ENCODE measurements at regions not wholly inside any gene's neighbourhood (a gene's known extent, or its start where the extent isn't known, plus 50 kb on each side); places are given as distances from the start of the nearest gene placed in this dataset.

DNA sequence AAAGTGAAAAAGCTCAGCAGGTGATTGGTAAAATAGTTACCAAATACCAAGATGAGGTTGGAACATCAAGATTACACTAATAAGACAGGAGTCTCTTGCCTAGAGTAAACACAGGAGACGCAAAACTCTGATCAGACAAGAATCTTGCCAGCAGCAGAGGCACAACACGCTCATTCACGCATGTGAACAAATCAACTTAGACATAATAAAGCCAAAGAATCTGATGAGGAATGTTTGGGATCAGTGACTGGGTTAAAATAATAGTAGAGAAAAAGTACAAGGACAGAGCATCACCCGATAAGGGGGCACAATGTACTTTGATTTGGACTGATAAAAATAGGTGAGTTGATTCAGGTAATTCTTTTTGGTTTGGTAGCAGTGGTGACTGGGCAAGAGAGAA, 159.5 kb upstream of the GRIP1 start:
- TF ChIP-seq, protein P1, sequence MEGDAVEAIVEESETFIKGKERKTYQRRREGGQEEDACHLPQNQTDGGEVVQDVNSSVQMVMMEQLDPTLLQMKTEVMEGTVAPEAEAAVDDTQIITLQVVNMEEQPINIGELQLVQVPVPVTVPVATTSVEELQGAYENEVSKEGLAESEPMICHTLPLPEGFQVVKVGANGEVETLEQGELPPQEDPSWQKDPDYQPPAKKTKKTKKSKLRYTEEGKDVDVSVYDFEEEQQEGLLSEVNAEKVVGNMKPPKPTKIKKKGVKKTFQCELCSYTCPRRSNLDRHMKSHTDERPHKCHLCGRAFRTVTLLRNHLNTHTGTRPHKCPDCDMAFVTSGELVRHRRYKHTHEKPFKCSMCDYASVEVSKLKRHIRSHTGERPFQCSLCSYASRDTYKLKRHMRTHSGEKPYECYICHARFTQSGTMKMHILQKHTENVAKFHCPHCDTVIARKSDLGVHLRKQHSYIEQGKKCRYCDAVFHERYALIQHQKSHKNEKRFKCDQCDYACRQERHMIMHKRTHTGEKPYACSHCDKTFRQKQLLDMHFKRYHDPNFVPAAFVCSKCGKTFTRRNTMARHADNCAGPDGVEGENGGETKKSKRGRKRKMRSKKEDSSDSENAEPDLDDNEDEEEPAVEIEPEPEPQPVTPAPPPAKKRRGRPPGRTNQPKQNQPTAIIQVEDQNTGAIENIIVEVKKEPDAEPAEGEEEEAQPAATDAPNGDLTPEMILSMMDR (IDR thresholded peaks at IDR 0.05), result no peak
- Mint-ChIP-seq H3K36me3 (no peaks in the 10 kb centered on the region), H3K9me3 (peaks cover 0 to 2% of the 10 kb centered on the region in 2 donors), H3K27ac (no peak overlapping the region), H3K27me3 (ENCODE audit: low read depth in 2 of 2) (no peaks in the 10 kb centered on the region), H3K4me1 (peaks cover 2% of the 10 kb centered on the region in 2 donors), H3K4me3 (no peak overlapping the region)
- no peak for DNase-seq
- Histone ChIP-seq H3K9me3 (ENCODE audit: control insufficient read depth, insufficient read depth, low read length) (no peaks in the 10 kb centered on the region), H3K27me3 (ENCODE audit: control insufficient read depth, insufficient read depth, low read length) (no peaks in the 10 kb centered on the region), H3K4me1 (ENCODE audit: control insufficient read depth, insufficient read depth, low read length) (no peaks in the 10 kb centered on the region), H3K4me3 (ENCODE audit: low read length) (no peak overlapping the region), H3K27ac (ENCODE audit: low read length) (no peak overlapping the region), H3K36me3 (ENCODE audit: control insufficient read depth, insufficient read depth, low read length) (no peaks in the 10 kb centered on the region)
- intact Hi-C loops (cut with micrococcal nuclease), result no loop called here
- no peak for ATAC-seq
- WGBS (ENCODE audit: insufficient coverage), result 95% methylated on average over 2 of the region's 4 CpGs

DNA sequence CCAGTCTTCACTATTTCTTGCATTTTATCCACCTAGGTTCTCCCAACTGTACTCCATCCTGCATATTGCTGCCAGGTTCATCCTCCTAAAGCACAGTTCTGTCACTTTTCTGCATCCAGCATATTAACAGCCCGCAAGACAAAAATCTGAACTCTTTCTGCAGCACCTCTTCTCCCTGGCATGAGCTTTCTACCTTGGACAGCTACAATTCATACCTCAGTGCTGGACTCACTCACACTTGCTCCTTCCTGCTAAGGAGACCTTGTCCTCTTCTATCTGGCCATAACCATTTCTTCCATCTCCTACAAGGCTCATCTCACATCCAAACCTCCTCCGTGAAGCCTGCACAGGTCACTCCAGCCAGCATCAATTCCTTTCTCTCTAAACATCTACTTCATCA, 170.1 kb upstream of the GRIP1 start:
- WGBS (ENCODE audit: insufficient coverage), result 97% methylated on average over 2 of the region's 2 CpGs
- no peak overlapping the region for H3K4me3 Mint-ChIP-seq
- no peak for DNase-seq
- TF ChIP-seq, protein P1 (IDR thresholded peaks at IDR 0.05), result no peak
- no peaks in the 10 kb centered on the region for H3K4me1 ChIP-seq (ENCODE audit: control insufficient read depth, insufficient read depth, low read length)
- no peaks in the 10 kb centered on the region for H3K36me3 ChIP-seq (ENCODE audit: control insufficient read depth, insufficient read depth, low read length)
- no peaks in the 10 kb centered on the region for H3K9me3 Mint-ChIP-seq
- intact Hi-C loops (cut with micrococcal nuclease), result no loop called here
- H3K4me1 Mint-ChIP-seq, result no peaks in the 10 kb centered on the region
- ATAC-seq, result no peak
- H3K27me3 ChIP-seq (ENCODE audit: control insufficient read depth, insufficient read depth, low read length), result no peaks in the 10 kb centered on the region
- no peak overlapping the region for H3K27ac ChIP-seq (ENCODE audit: low read length)
- H3K27ac Mint-ChIP-seq, result no peak overlapping the region
- H3K27me3 Mint-ChIP-seq (ENCODE audit: low read depth in 2 of 2), result no peaks in the 10 kb centered on the region
- H3K4me3 ChIP-seq (ENCODE audit: low read length), result no peak overlapping the region
- H3K9me3 ChIP-seq (ENCODE audit: control insufficient read depth, insufficient read depth, low read length), result no peaks in the 10 kb centered on the region
- H3K36me3 Mint-ChIP-seq, result no peaks in the 10 kb centered on the region

DNA sequence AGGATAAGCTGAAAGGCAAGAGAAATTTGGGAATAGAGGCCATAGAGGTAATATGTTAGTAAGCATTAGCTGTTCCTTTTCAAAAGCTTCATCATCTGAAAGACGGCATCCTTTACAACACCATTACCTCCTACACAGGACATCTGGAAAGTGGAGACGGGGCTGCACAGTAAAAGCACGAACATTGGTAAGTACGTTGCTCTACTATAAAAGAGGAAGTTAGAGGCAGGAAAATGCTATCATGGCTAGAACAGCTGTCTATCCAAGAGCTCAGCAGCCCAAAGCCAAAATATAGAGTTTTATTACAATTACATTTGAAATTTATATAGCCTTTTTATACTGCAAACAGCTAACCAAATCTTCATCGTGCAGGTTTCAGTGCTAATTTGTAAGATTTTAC, 172.3 kb upstream of the GRIP1 start:
- DNase-seq, result no peak
- no peaks in the 10 kb centered on the region for H3K27me3 ChIP-seq (ENCODE audit: control insufficient read depth, insufficient read depth, low read length)
- 38% methylated on average over 4 of the region's 5 CpGs for WGBS (ENCODE audit: insufficient coverage)
- H3K36me3 Mint-ChIP-seq, result no peaks in the 10 kb centered on the region
- no peaks in the 10 kb centered on the region for H3K27me3 Mint-ChIP-seq (ENCODE audit: low read depth in 2 of 2)
- H3K36me3 ChIP-seq (ENCODE audit: control insufficient read depth, insufficient read depth, low read length), result no peaks in the 10 kb centered on the region
- no peak for ATAC-seq
- H3K4me1 Mint-ChIP-seq, result no peaks in the 10 kb centered on the region
- H3K9me3 Mint-ChIP-seq, result no peaks in the 10 kb centered on the region
- H3K27ac ChIP-seq (ENCODE audit: low read length), result no peak overlapping the region
- TF ChIP-seq, protein P1 (IDR thresholded peaks at IDR 0.05), result no peak
- no peak overlapping the region for H3K4me3 ChIP-seq (ENCODE audit: low read length)
- H3K9me3 ChIP-seq (ENCODE audit: control insufficient read depth, insufficient read depth, low read length), result no peaks in the 10 kb centered on the region
- intact Hi-C loops (cut with micrococcal nuclease), result no loop called here
- H3K4me3 Mint-ChIP-seq, result no peak overlapping the region
- H3K27ac Mint-ChIP-seq, result no peak overlapping the region
- no peaks in the 10 kb centered on the region for H3K4me1 ChIP-seq (ENCODE audit: control insufficient read depth, insufficient read depth, low read length)

DNA sequence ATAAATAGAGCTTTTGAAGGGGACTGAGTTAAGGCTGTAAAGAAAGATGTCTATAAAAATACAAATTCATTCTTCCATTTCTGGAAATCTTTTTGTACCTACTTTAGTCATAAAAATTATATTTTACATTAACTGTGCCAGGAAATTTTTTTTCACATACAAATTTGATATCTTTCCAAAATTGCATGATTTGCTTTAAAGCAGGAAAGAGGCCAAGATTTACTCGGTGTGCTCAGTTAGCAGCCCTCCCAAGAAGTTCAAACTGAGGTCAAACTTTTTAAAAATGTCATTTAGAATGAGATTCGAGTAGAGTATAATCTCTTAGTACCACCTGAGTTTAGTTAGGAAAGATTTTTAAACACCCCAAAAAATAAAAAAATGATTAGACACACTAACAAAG, 173.2 kb upstream of the GRIP1 start:
- H3K4me1 ChIP-seq (ENCODE audit: control insufficient read depth, insufficient read depth, low read length), result no peaks in the 10 kb centered on the region
- H3K27me3 ChIP-seq (ENCODE audit: control insufficient read depth, insufficient read depth, low read length), result no peaks in the 10 kb centered on the region
- ATAC-seq (no peak), DNase-seq (no peak)
- no peak overlapping the region for H3K4me3 Mint-ChIP-seq
- no peaks in the 10 kb centered on the region for H3K9me3 Mint-ChIP-seq
- no peak overlapping the region for H3K27ac ChIP-seq (ENCODE audit: low read length)
- TF ChIP-seq, protein P1 (IDR thresholded peaks at IDR 0.05), result no peak
- H3K27ac Mint-ChIP-seq, result no peak overlapping the region
- no peak overlapping the region for H3K4me3 ChIP-seq (ENCODE audit: low read length)
- 64% methylated on average over 1 of the region's 2 CpGs for WGBS (ENCODE audit: insufficient coverage)
- intact Hi-C loops (cut with micrococcal nuclease), result no loop called here
- H3K9me3 ChIP-seq (ENCODE audit: control insufficient read depth, insufficient read depth, low read length), result no peaks in the 10 kb centered on the region
- no peaks in the 10 kb centered on the region for H3K36me3 ChIP-seq (ENCODE audit: control insufficient read depth, insufficient read depth, low read length)
- H3K4me1 Mint-ChIP-seq, result no peaks in the 10 kb centered on the region
- no peaks in the 10 kb centered on the region for H3K36me3 Mint-ChIP-seq
- no peaks in the 10 kb centered on the region for H3K27me3 Mint-ChIP-seq (ENCODE audit: low read depth in 2 of 2)
